ENCODE measurements at regions not wholly inside any gene's neighbourhood (a gene's known extent, or its start where the extent isn't known, plus 50 kb on each side); places are given as distances from the start of the nearest gene placed in this dataset.

GRCh38 chr11:127710831-127711230 lies 710.3 kb upstream of the KIRREL3 start:
- TF ChIP-seq YY1 (IDR thresholded peaks at IDR 0.05; ENCODE audit: insufficient read depth, insufficient read length) = no peak
- TF ChIP-seq ZNF274 (IDR thresholded peaks at IDR 0.05; ENCODE audit: low read depth, low read length) = no peak
- no peak for TF ChIP-seq SUZ12 (IDR thresholded peaks at IDR 0.05; ENCODE audit: extremely low read depth, insufficient read depth, insufficient read length)
